ENCODE measurements at regions not wholly inside any gene's neighbourhood (a gene's known extent, or its start where the extent isn't known, plus 50 kb on each side); places are given as distances from the start of the nearest gene placed in this dataset.
"Not testable (repeated sequence)": the region's sequence is repeated elsewhere in the genome, so short reads cannot be mapped to it uniquely, and the experiment has no call there.

GRCh38 chr1:56120021-56120420 lies 459.3 kb downstream of the PLPP3 start:
- DNase-seq (ENCODE audit: low spot score) = no peak

- DNase-seq (ENCODE audit: low spot score) = not testable (repeated sequence)
Observed at GRCh38 chr1:56118676-56119075, 460.7 kb downstream of the PLPP3 start.

- DNase-seq (ENCODE audit: low spot score) = no peak
Observed at GRCh38 chr1:56115701-56116100, 463.7 kb downstream of the PLPP3 start.

- no peak for DNase-seq (ENCODE audit: low spot score)
Observed at GRCh38 chr1:56113679-56114078, 465.7 kb downstream of the PLPP3 start.

GRCh38 chr1:56107275-56107638 lies 472.1 kb downstream of the PLPP3 start:
- no peak for DNase-seq (ENCODE audit: low spot score)

GRCh38 chr1:56106531-56107274 lies 472.7 kb downstream of the PLPP3 start:
- no peak for DNase-seq (ENCODE audit: low spot score)

GRCh38 chr1:56105397-56105796 lies 474.0 kb downstream of the PLPP3 start:
- no peak for DNase-seq (ENCODE audit: low spot score)

GRCh38 chr1:56099766-56100265 lies 479.5 kb downstream of the PLPP3 start:
- no peak for DNase-seq (ENCODE audit: low spot score)

GRCh38 chr1:56098946-56099345 lies 480.4 kb downstream of the PLPP3 start:
- DNase-seq (ENCODE audit: low spot score) = no peak

GRCh38 chr1:56097713-56098112 lies 481.6 kb downstream of the PLPP3 start:
- no peak for DNase-seq (ENCODE audit: low spot score)

GRCh38 chr1:56095696-56096665 lies 483.4 kb downstream of the PLPP3 start:
- DNase-seq (ENCODE audit: low spot score) = no peak

- DNase-seq (ENCODE audit: low spot score) = no peak
Observed at GRCh38 chr1:56094168-56094567, 485.2 kb downstream of the PLPP3 start.

- DNase-seq (ENCODE audit: low spot score) = no peak
Observed at GRCh38 chr1:56092684-56093570, 486.4 kb downstream of the PLPP3 start.

- not testable (repeated sequence) for DNase-seq (ENCODE audit: low spot score)
Observed at GRCh38 chr1:56089826-56090225, 489.5 kb downstream of the PLPP3 start.

- no peak for DNase-seq (ENCODE audit: low spot score)
Observed at GRCh38 chr1:56084246-56084645, 495.1 kb downstream of the PLPP3 start.

GRCh38 chr1:56081736-56082135 lies 497.6 kb downstream of the PLPP3 start:
- no peak for DNase-seq (ENCODE audit: low spot score)

- DNase-seq (ENCODE audit: low spot score) = no peak
Observed at GRCh38 chr1:56081173-56081572, 498.2 kb downstream of the PLPP3 start.

GRCh38 chr1:56080123-56080522 lies 499.2 kb downstream of the PLPP3 start:
- no peak for DNase-seq (ENCODE audit: low spot score)

GRCh38 chr1:56079391-56079790 lies 500.0 kb downstream of the PLPP3 start:
- DNase-seq (ENCODE audit: low spot score) = no peak

GRCh38 chr1:56077206-56077605 lies 502.2 kb downstream of the PLPP3 start:
- no peak for DNase-seq (ENCODE audit: low spot score)

- DNase-seq (ENCODE audit: low spot score) = peak; percentile 81
Observed at GRCh38 chr1:56074007-56074651, 505.2 kb downstream of the PLPP3 start.
